ENCODE measurements at regions not wholly inside any gene's neighbourhood (a gene's known extent, or its start where the extent isn't known, plus 50 kb on each side); places are given as distances from the start of the nearest gene placed in this dataset.
A peak's percentile ranks its signal among the peaks of the same experiment; 100 is the strongest.

GRCh38 chr7:12066004-12066403 is 145.1 kb upstream of the TMEM106B start:
- Histone ChIP-seq H3K9me3 (ENCODE audit: control insufficient read depth, insufficient read depth, low read length) (no peaks in the 10 kb centered on the region), H3K4me2 (ENCODE audit: low read length) (no peak overlapping the region), H3K4me1 (ENCODE audit: control insufficient read depth, low read length) (no peaks in the 10 kb centered on the region), H3K4me3 (ENCODE audit: low read length) (no peak overlapping the region), H3F3A (ENCODE audit: control insufficient read depth, insufficient read depth) (no peaks in the 10 kb centered on the region), H3K27me3 (ENCODE audit: control insufficient read depth, low read length) (no peaks in the 10 kb centered on the region), H3K27ac (ENCODE audit: low read depth, low read length) (no peak overlapping the region), H3K36me3 (ENCODE audit: control insufficient read depth, low read length) (no peaks in the 10 kb centered on the region), H3K79me2 (ENCODE audit: control insufficient read depth, low read length) (no peaks in the 10 kb centered on the region), H3K9me2 (replicated peaks; ENCODE audit: control insufficient read depth, low read length) (no peaks in the 10 kb centered on the region), H4K20me1 (ENCODE audit: control insufficient read depth, insufficient read depth, low read depth, low read length) (no peaks in the 10 kb centered on the region)
- TF ChIP-seq EZH2phosphoT487 (IDR thresholded peaks at IDR 0.05; ENCODE audit: borderline replicate concordance, low read length) (no peak), CTCF (IDR thresholded peaks at IDR 0.05; ENCODE audit: low read depth, low read length, poor library complexity, severe bottlenecking) (no peak)

GRCh38 chr7:12066521-12066920 is 144.6 kb upstream of the TMEM106B start:
- no peaks in the 10 kb centered on the region for H3K9me3 ChIP-seq (ENCODE audit: control insufficient read depth, insufficient read depth, low read length)
- no peaks in the 10 kb centered on the region for H3K4me1 ChIP-seq (ENCODE audit: control insufficient read depth, low read length)
- no peaks in the 10 kb centered on the region for H4K20me1 ChIP-seq (ENCODE audit: control insufficient read depth, insufficient read depth, low read depth, low read length)
- TF ChIP-seq CTCF (IDR thresholded peaks at IDR 0.05; ENCODE audit: low read depth, low read length, poor library complexity, severe bottlenecking), result no peak
- TF ChIP-seq EZH2phosphoT487 (IDR thresholded peaks at IDR 0.05; ENCODE audit: borderline replicate concordance, low read length), result no peak
- no peak overlapping the region for H3K27ac ChIP-seq (ENCODE audit: low read depth, low read length)
- H3K36me3 ChIP-seq (ENCODE audit: control insufficient read depth, low read length), result no peaks in the 10 kb centered on the region
- H3K27me3 ChIP-seq (ENCODE audit: control insufficient read depth, low read length), result no peaks in the 10 kb centered on the region
- no peaks in the 10 kb centered on the region for H3K9me2 ChIP-seq (replicated peaks; ENCODE audit: control insufficient read depth, low read length)
- no peaks in the 10 kb centered on the region for H3F3A ChIP-seq (ENCODE audit: control insufficient read depth, insufficient read depth)
- H3K79me2 ChIP-seq (ENCODE audit: control insufficient read depth, low read length), result no peaks in the 10 kb centered on the region
- H3K4me3 ChIP-seq (ENCODE audit: low read length), result no peak overlapping the region
- H3K4me2 ChIP-seq (ENCODE audit: low read length), result no peak overlapping the region

- TF ChIP-seq EZH2phosphoT487 (IDR thresholded peaks at IDR 0.05; ENCODE audit: borderline replicate concordance, low read length), result no peak
- peak; percentile 81 for TF ChIP-seq CTCF (IDR thresholded peaks at IDR 0.05; ENCODE audit: low read depth, low read length, poor library complexity, severe bottlenecking)
- H3K4me2 ChIP-seq (ENCODE audit: low read length), result no peak overlapping the region
- H4K20me1 ChIP-seq (ENCODE audit: control insufficient read depth, insufficient read depth, low read depth, low read length), result no peaks in the 10 kb centered on the region
Measured at GRCh38 chr7:12067156-12067831, 143.8 kb upstream of the TMEM106B start.

More at GRCh38 chr7:12067156-12067831, 143.8 kb upstream of the TMEM106B start:
- Histone ChIP-seq H3K9me2 (replicated peaks; ENCODE audit: control insufficient read depth, low read length) (no peaks in the 10 kb centered on the region), H3K4me3 (ENCODE audit: low read length) (no peak overlapping the region), H3K4me1 (ENCODE audit: control insufficient read depth, low read length) (no peaks in the 10 kb centered on the region), H3K79me2 (ENCODE audit: control insufficient read depth, low read length) (no peaks in the 10 kb centered on the region), H3K36me3 (ENCODE audit: control insufficient read depth, low read length) (no peaks in the 10 kb centered on the region), H3K27me3 (ENCODE audit: control insufficient read depth, low read length) (no peaks in the 10 kb centered on the region), H3K9me3 (ENCODE audit: control insufficient read depth, insufficient read depth, low read length) (no peaks in the 10 kb centered on the region), H3F3A (ENCODE audit: control insufficient read depth, insufficient read depth) (no peaks in the 10 kb centered on the region), H3K27ac (ENCODE audit: low read depth, low read length) (no peak overlapping the region)
